ENCODE measurements at regions not wholly inside any gene's neighbourhood (a gene's known extent, or its start where the extent isn't known, plus 50 kb on each side); places are given as distances from the start of the nearest gene placed in this dataset.

DNA sequence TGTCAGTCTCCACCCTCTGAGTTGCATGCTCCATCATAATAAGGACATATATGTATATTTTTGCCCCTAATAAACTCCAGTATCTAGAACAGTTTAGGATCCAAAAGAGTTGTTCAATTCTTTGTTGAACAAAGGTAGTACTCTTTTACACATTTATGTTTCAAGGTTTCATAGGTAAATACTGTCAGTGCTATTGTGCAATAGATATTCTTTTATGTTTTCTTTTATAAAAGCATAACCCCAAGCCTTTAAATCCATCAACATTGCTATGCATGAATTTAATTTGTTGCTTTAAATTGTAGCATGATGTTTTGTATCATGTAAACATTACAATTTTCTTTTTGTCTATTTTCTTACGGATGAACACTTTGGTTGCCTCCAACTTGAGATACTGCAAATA lies 469.7 kb upstream of the COBL start:
- no peak for DNase-seq (ENCODE audit: low spot score)
- H3K4me3 ChIP-seq, result no peak overlapping the region
- intact Hi-C loops (cut with DNase I), result no loop called here
- H3K9me3 ChIP-seq, result no peaks in the 10 kb centered on the region
- no peak overlapping the region for H3K27ac ChIP-seq
- H3K4me1 ChIP-seq (replicated peaks), result no peaks in the 10 kb centered on the region
- H3K36me3 ChIP-seq, result no peaks in the 10 kb centered on the region
- 44% methylated on average over 1 of the region's 1 CpG for WGBS
- no peaks in the 10 kb centered on the region for H3K27me3 ChIP-seq (replicated peaks; ENCODE audit: insufficient read depth)
- no peak for TF ChIP-seq POLR2AphosphoS5 (IDR thresholded peaks at IDR 0.05)
- TF ChIP-seq POLR2A (IDR thresholded peaks at IDR 0.05), result no peak
- TF ChIP-seq, protein P1, sequence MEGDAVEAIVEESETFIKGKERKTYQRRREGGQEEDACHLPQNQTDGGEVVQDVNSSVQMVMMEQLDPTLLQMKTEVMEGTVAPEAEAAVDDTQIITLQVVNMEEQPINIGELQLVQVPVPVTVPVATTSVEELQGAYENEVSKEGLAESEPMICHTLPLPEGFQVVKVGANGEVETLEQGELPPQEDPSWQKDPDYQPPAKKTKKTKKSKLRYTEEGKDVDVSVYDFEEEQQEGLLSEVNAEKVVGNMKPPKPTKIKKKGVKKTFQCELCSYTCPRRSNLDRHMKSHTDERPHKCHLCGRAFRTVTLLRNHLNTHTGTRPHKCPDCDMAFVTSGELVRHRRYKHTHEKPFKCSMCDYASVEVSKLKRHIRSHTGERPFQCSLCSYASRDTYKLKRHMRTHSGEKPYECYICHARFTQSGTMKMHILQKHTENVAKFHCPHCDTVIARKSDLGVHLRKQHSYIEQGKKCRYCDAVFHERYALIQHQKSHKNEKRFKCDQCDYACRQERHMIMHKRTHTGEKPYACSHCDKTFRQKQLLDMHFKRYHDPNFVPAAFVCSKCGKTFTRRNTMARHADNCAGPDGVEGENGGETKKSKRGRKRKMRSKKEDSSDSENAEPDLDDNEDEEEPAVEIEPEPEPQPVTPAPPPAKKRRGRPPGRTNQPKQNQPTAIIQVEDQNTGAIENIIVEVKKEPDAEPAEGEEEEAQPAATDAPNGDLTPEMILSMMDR (IDR thresholded peaks at IDR 0.05), result no peak

DNA sequence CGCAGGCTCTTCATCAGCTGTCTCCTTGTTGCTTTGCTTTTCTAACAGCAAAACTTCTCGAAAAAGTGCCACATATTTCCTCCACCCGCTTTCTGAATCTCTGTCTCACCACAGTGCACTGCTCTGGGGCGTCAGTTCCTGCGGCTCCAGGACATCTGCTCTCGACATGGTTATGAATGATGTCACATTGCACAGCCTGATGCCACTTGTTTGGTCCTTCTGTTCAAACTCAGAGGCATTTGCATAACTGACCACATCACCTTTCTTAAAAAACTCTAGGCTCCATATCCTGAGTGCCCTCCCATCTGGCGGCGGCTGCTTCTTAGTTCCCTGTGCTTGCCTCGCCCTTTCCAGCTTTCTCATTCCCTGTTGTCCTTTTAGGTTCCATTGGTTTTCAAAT lies 469.3 kb upstream of the COBL start:
- no peak overlapping the region for H3K4me3 ChIP-seq
- TF ChIP-seq, protein P1 (IDR thresholded peaks at IDR 0.05), result no peak
- no peak for TF ChIP-seq POLR2AphosphoS5 (IDR thresholded peaks at IDR 0.05)
- TF ChIP-seq POLR2A (IDR thresholded peaks at IDR 0.05), result no peak
- DNase-seq (ENCODE audit: low spot score), result no peak
- intact Hi-C loops (cut with DNase I), result no loop called here
- WGBS, result 82% methylated on average over 9 of the region's 9 CpGs
- no peaks in the 10 kb centered on the region for H3K36me3 ChIP-seq
- no peaks in the 10 kb centered on the region for H3K9me3 ChIP-seq
- H3K4me1 ChIP-seq (replicated peaks), result no peaks in the 10 kb centered on the region
- no peak overlapping the region for H3K27ac ChIP-seq
- no peaks in the 10 kb centered on the region for H3K27me3 ChIP-seq (replicated peaks; ENCODE audit: insufficient read depth)

DNA sequence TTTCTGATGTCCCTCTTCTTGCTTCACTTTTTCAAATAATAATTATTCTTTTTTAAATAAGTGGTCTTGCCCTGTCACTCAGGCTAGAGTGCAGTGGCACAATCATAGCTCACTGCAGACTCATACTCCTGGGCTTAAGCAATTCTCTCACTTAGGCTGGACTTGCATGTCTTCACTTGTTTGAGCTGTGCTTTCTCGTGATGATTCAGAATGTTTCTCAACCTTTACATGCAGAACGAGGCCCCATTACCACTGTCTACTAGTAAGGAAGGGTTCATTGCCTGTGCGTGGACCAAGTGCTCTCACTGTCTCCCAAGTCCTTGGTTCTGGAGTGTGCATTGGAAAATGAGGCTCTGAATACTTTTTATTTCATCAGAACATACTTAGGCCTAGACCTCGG lies 468.6 kb upstream of the COBL start:
- TF ChIP-seq, protein P1 (IDR thresholded peaks at IDR 0.05), result no peak
- no peak for TF ChIP-seq POLR2AphosphoS5 (IDR thresholded peaks at IDR 0.05)
- no peak for TF ChIP-seq POLR2A (IDR thresholded peaks at IDR 0.05)
- intact Hi-C loops (cut with DNase I), result no loop called here
- Histone ChIP-seq H3K9me3 (no peaks in the 10 kb centered on the region), H3K27ac (no peak overlapping the region), H3K4me3 (no peak overlapping the region), H3K4me1 (replicated peaks) (no peaks in the 10 kb centered on the region), H3K27me3 (replicated peaks; ENCODE audit: insufficient read depth) (no peaks in the 10 kb centered on the region), H3K36me3 (no peaks in the 10 kb centered on the region)
- WGBS, result 68% methylated on average over 4 of the region's 4 CpGs
- no peak for DNase-seq (ENCODE audit: low spot score)

DNA sequence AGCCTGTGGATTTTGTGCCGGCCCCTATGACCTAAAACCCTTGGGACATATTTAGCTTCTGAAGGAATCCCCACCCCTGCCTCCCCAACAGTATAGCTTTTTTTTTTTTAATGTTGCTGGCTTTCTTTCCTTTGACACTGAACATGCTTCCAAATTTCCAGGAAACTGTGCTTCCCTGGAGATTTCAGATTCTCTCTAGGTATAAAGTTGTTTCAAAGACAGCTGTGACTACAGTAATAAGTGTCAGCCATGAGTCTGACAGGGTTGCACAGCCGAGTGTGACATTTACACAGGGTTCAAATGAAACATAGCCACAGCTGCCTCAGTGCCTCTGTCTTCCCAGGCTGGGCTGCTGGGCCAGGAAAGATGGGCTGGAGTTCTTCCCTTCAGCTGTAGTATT lies 466.6 kb upstream of the COBL start:
- Histone ChIP-seq H3K4me1 (replicated peaks) (no peaks in the 10 kb centered on the region), H3K9me3 (no peaks in the 10 kb centered on the region), H3K27ac (no peak overlapping the region), H3K36me3 (no peaks in the 10 kb centered on the region), H3K27me3 (replicated peaks; ENCODE audit: insufficient read depth) (no peaks in the 10 kb centered on the region), H3K4me3 (no peak overlapping the region)
- no peak for TF ChIP-seq POLR2AphosphoS5 (IDR thresholded peaks at IDR 0.05)
- TF ChIP-seq POLR2A (IDR thresholded peaks at IDR 0.05), result no peak
- TF ChIP-seq, protein P1 (IDR thresholded peaks at IDR 0.05), result no peak
- DNase-seq (ENCODE audit: low spot score), result no peak
- 49% methylated on average over 2 of the region's 2 CpGs for WGBS
- intact Hi-C loops (cut with DNase I), result no loop called here

DNA sequence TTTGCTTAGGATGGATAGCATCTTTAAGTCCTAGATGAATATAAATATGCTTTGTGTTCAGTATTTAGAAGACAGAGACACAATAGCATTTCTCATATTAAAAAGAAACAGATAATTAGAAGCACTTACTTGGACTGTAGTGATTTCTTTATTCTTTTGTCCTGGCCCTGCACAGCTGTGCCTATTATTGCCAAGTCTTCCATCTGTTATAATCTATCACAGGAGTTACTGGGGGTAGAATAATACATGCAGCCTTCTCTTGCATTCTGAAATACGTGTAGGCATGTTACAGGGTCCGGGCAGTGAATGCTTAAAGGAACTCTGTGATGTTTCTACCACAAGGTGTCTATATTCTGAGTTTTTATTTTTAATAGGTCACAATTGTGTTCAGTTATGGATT lies 461.5 kb upstream of the COBL start:
- Histone ChIP-seq H3K9me3 (no peaks in the 10 kb centered on the region), H3K27ac (no peak overlapping the region), H3K4me1 (replicated peaks) (no peaks in the 10 kb centered on the region), H3K27me3 (replicated peaks; ENCODE audit: insufficient read depth) (no peaks in the 10 kb centered on the region), H3K4me3 (no peak overlapping the region), H3K36me3 (no peaks in the 10 kb centered on the region)
- TF ChIP-seq, protein P1 (IDR thresholded peaks at IDR 0.05), result no peak
- no peak for TF ChIP-seq POLR2AphosphoS5 (IDR thresholded peaks at IDR 0.05)
- no peak for TF ChIP-seq POLR2A (IDR thresholded peaks at IDR 0.05)
- DNase-seq (ENCODE audit: low spot score), result no peak
- intact Hi-C loops (cut with DNase I), result no loop called here
- whole genome bisulfite sequencing, result 78% methylated on average over 2 of the region's 2 CpGs
